ENCODE measurements at regions not wholly inside any gene's neighbourhood (a gene's known extent, or its start where the extent isn't known, plus 50 kb on each side); places are given as distances from the start of the nearest gene placed in this dataset.

GRCh38 chr13:29911781-29912418 lies 61.5 kb upstream of the UBL3 start:
- Histone ChIP-seq H3K4me2 (ENCODE audit: extremely low read depth, insufficient read depth, low read length) (no peak overlapping the region), H3K4me3 (replicated peaks in 1 of 4; ENCODE audit: control extremely low read depth in 1 of 4, insufficient read depth in 1 of 4, low read depth in 3 of 4, low read length in 4 of 4) (no peak overlapping the region), H3K27ac (ENCODE audit: insufficient read depth, low read length) (no peak overlapping the region), H3K27me3 (ENCODE audit: control insufficient read depth, insufficient read depth, low read length) (no peaks in the 10 kb centered on the region), H3K4me1 (ENCODE audit: control insufficient read depth, extremely low read depth, insufficient read depth, low read length) (peaks cover 4% of the 10 kb centered on the region), H4K20me1 (ENCODE audit: control insufficient read depth, extremely low read depth, insufficient read depth, low read length) (no peaks in the 10 kb centered on the region), H3K79me2 (ENCODE audit: control insufficient read depth, insufficient read depth, low read length) (no peaks in the 10 kb centered on the region), H3K9me3 (ENCODE audit: control insufficient read depth, insufficient read depth, low read depth, low read length) (no peaks in the 10 kb centered on the region), H3K9ac (ENCODE audit: insufficient read depth, low read length) (no peak overlapping the region), H3K36me3 (ENCODE audit: control insufficient read depth, insufficient read depth, low read length) (no peaks in the 10 kb centered on the region), H2AFZ (ENCODE audit: low read length) (no peak overlapping the region)
- DNase-seq (ENCODE audit: low read depth in 2 of 2): no peak
- no peak for TF ChIP-seq EZH2 (IDR thresholded peaks at IDR 0.05; ENCODE audit: low read length, missing control alignments)
- TF ChIP-seq CTCF (conservative IDR thresholded peaks at IDR 0.05 in 1 of 2, IDR thresholded peaks at IDR 0.05 in 1 of 2; ENCODE audit: low read depth in 1 of 2, low read length in 2 of 2): no peak

- peaks cover 4% of the 10 kb centered on the region for H3K4me1 ChIP-seq (ENCODE audit: control insufficient read depth, extremely low read depth, insufficient read depth, low read length)
- H3K27me3 ChIP-seq (ENCODE audit: control insufficient read depth, insufficient read depth, low read length): no peaks in the 10 kb centered on the region
- H3K4me3 ChIP-seq (replicated peaks in 1 of 4; ENCODE audit: control extremely low read depth in 1 of 4, insufficient read depth in 1 of 4, low read depth in 3 of 4, low read length in 4 of 4): no peak overlapping the region
- no peak overlapping the region for H2AFZ ChIP-seq (ENCODE audit: low read length)
- H3K27ac ChIP-seq (ENCODE audit: insufficient read depth, low read length): no peak overlapping the region
- no peaks in the 10 kb centered on the region for H3K79me2 ChIP-seq (ENCODE audit: control insufficient read depth, insufficient read depth, low read length)
- TF ChIP-seq EZH2 (IDR thresholded peaks at IDR 0.05; ENCODE audit: low read length, missing control alignments) (no peak), CTCF (conservative IDR thresholded peaks at IDR 0.05 in 1 of 2, IDR thresholded peaks at IDR 0.05 in 1 of 2; ENCODE audit: low read depth in 1 of 2, low read length in 2 of 2) (no peak)
- H3K36me3 ChIP-seq (ENCODE audit: control insufficient read depth, insufficient read depth, low read length): no peaks in the 10 kb centered on the region
- peak; percentile 51 to 60 for DNase-seq (ENCODE audit: low read depth in 2 of 2)
- no peaks in the 10 kb centered on the region for H4K20me1 ChIP-seq (ENCODE audit: control insufficient read depth, extremely low read depth, insufficient read depth, low read length)
- H3K9me3 ChIP-seq (ENCODE audit: control insufficient read depth, insufficient read depth, low read depth, low read length): no peaks in the 10 kb centered on the region
- H3K4me2 ChIP-seq (ENCODE audit: extremely low read depth, insufficient read depth, low read length): no peak overlapping the region
- no peak overlapping the region for H3K9ac ChIP-seq (ENCODE audit: insufficient read depth, low read length)
Observed at GRCh38 chr13:29909975-29910674, 59.7 kb upstream of the UBL3 start.

- H4K20me1 ChIP-seq (ENCODE audit: control insufficient read depth, extremely low read depth, insufficient read depth, low read length): no peaks in the 10 kb centered on the region
- no peaks in the 10 kb centered on the region for H3K79me2 ChIP-seq (ENCODE audit: control insufficient read depth, insufficient read depth, low read length)
- no peaks in the 10 kb centered on the region for H3K9me3 ChIP-seq (ENCODE audit: control insufficient read depth, insufficient read depth, low read depth, low read length)
- no peak overlapping the region for H3K4me3 ChIP-seq (replicated peaks in 1 of 4; ENCODE audit: control extremely low read depth in 1 of 4, insufficient read depth in 1 of 4, low read depth in 3 of 4, low read length in 4 of 4)
- no peak overlapping the region for H3K4me2 ChIP-seq (ENCODE audit: extremely low read depth, insufficient read depth, low read length)
- no peak overlapping the region for H2AFZ ChIP-seq (ENCODE audit: low read length)
- H3K4me1 ChIP-seq (ENCODE audit: control insufficient read depth, extremely low read depth, insufficient read depth, low read length): peaks cover 4% of the 10 kb centered on the region
- no peak for DNase-seq (ENCODE audit: low read depth in 2 of 2)
- H3K9ac ChIP-seq (ENCODE audit: insufficient read depth, low read length): no peak overlapping the region
- H3K27ac ChIP-seq (ENCODE audit: insufficient read depth, low read length): no peak overlapping the region
- H3K36me3 ChIP-seq (ENCODE audit: control insufficient read depth, insufficient read depth, low read length): no peaks in the 10 kb centered on the region
- H3K27me3 ChIP-seq (ENCODE audit: control insufficient read depth, insufficient read depth, low read length): no peaks in the 10 kb centered on the region
- TF ChIP-seq CTCF (conservative IDR thresholded peaks at IDR 0.05 in 1 of 2, IDR thresholded peaks at IDR 0.05 in 1 of 2; ENCODE audit: low read depth in 1 of 2, low read length in 2 of 2) (no peak), EZH2 (IDR thresholded peaks at IDR 0.05; ENCODE audit: low read length, missing control alignments) (no peak)
Observed at GRCh38 chr13:29909081-29909730, 58.8 kb upstream of the UBL3 start.

All from fibroblast of lung (primary cell).